Fibroblast of lung (primary cell): ENCODE measurements at regions not wholly inside any gene's neighbourhood (a gene's known extent, or its start where the extent isn't known, plus 50 kb on each side); places are given as distances from the start of the nearest gene placed in this dataset.

Experiments
- DNase-seq, 2 donors: peaks; one replicate each; pipeline versions ENCODE4 v3.0.0 to v3.0.0-alpha.2; 2010; ENCODE audit warnings: low read depth in 2 of 2
- H2AFZ ChIP-seq: 2 replicates; pipeline ENCODE4 v1.5.1; 2012; ENCODE audit warnings: low read length, control low read depth, inconsistent platforms
- H3K27ac ChIP-seq: 2 replicates; pipeline ENCODE4 v1.5.1; 2011; ENCODE audit warnings: low read length, control low read depth; ENCODE audit not compliant: insufficient read depth
- H3K27me3 ChIP-seq: 2 replicates; pipeline ENCODE4 v1.5.1; 2011; ENCODE audit warnings: mild to moderate bottlenecking, low read length; ENCODE audit not compliant: control insufficient read depth, insufficient read depth
- H3K36me3 ChIP-seq: 2 replicates; pipeline ENCODE4 v1.5.1; 2011; ENCODE audit warnings: low read length; ENCODE audit not compliant: control insufficient read depth, insufficient read depth
- H3K4me1 ChIP-seq: 2 replicates; pipeline ENCODE4 v1.5.1; 2011; ENCODE audit warnings: low read length; ENCODE audit not compliant: control insufficient read depth, insufficient read depth; ENCODE audit errors: extremely low read depth
- H3K4me2 ChIP-seq: 2 replicates; pipeline ENCODE4 v1.5.1; 2011; ENCODE audit warnings: low read length, control low read depth; ENCODE audit not compliant: insufficient read depth; ENCODE audit errors: extremely low read depth
- H3K4me3 ChIP-seq, 4 experiments: fragments of 200-600 bp in 1 of 4; sonication (generic) in 1 of 4; replicated peaks in 1 of 4; 2 replicates each; pipeline ENCODE4 v1.5.1; 2011 to 2016; ENCODE audit warnings: low read length in 4 of 4, low read depth in 3 of 4, mild to moderate bottlenecking in 3 of 4, control low read depth in 2 of 4, inconsistent platforms in 1 of 4, mixed read lengths in 1 of 4; ENCODE audit not compliant: insufficient read depth in 1 of 4; ENCODE audit errors: control extremely low read depth in 1 of 4
- H3K79me2 ChIP-seq: 2 replicates; pipeline ENCODE4 v1.5.1; 2012; ENCODE audit warnings: mild to moderate bottlenecking, low read length, inconsistent platforms; ENCODE audit not compliant: control insufficient read depth, insufficient read depth
- H3K9ac ChIP-seq: 2 replicates; pipeline ENCODE4 v1.5.1; 2011; ENCODE audit warnings: mild to moderate bottlenecking, low read length, control low read depth; ENCODE audit not compliant: insufficient read depth
- H3K9me3 ChIP-seq: 2 replicates; pipeline ENCODE4 v1.5.1; 2012; ENCODE audit warnings: low read depth, low read length; ENCODE audit not compliant: control insufficient read depth, insufficient read depth
- H4K20me1 ChIP-seq: 2 replicates; pipeline ENCODE4 v1.5.1; 2011; ENCODE audit warnings: low read length; ENCODE audit not compliant: control insufficient read depth, insufficient read depth; ENCODE audit errors: extremely low read depth
- CTCF ChIP-seq, 2 donors: IDR thresholded peaks in 1 of 2; conservative IDR thresholded peaks in 1 of 2; 1 replicate in 1 of 2; 2 replicates in 1 of 2; pipeline ENCODE4 v1.5.1; 2011 to 2012; ENCODE audit warnings: low read length in 2 of 2, control low read depth in 1 of 2, inconsistent platforms in 1 of 2, low read depth in 1 of 2, mild to moderate bottlenecking in 1 of 2
- EZH2 ChIP-seq: IDR thresholded peaks from 2 replicates; pipeline ENCODE4 v1.5.1; 2012; ENCODE audit warnings: low read length, control low read depth, mild to moderate bottlenecking; ENCODE audit errors: missing control alignments

- H3K27ac ChIP-seq, result no peak overlapping the region
- H3K4me1 ChIP-seq, result peaks cover 9% of the 10 kb centered on the region
- no peaks in the 10 kb centered on the region for H3K79me2 ChIP-seq
- no peak overlapping the region for H3K4me2 ChIP-seq
- no peaks in the 10 kb centered on the region for H3K36me3 ChIP-seq
- H3K27me3 ChIP-seq, result no peaks in the 10 kb centered on the region
- no peaks in the 10 kb centered on the region for H3K9me3 ChIP-seq
- no peaks in the 10 kb centered on the region for H4K20me1 ChIP-seq
- no peak overlapping the region for H3K4me3 ChIP-seq
- H2AFZ ChIP-seq, result no peak overlapping the region
- H3K9ac ChIP-seq, result no peak overlapping the region
- DNase-seq, result no peak
- TF ChIP-seq EZH2 (no peak), CTCF (conservative IDR thresholded peaks at IDR 0.05 in 1 of 2, IDR thresholded peaks at IDR 0.05 in 1 of 2; ENCODE audit: low read depth in 1 of 2, low read length in 2 of 2) (no peak)
These were observed 107.4 kb upstream of the KLF13 start for GRCh38 chr15:31219221-31219620.

- no peaks in the 10 kb centered on the region for H3K9me3 ChIP-seq
- H3K79me2 ChIP-seq, result no peaks in the 10 kb centered on the region
- H3K27ac ChIP-seq, result no peak overlapping the region
- H2AFZ ChIP-seq, result no peak overlapping the region
- no peaks in the 10 kb centered on the region for H3K27me3 ChIP-seq
- no peak overlapping the region for H3K4me3 ChIP-seq
- no peak overlapping the region for H3K4me2 ChIP-seq
- no peaks in the 10 kb centered on the region for H4K20me1 ChIP-seq
- no peak for TF ChIP-seq CTCF (conservative IDR thresholded peaks at IDR 0.05 in 1 of 2, IDR thresholded peaks at IDR 0.05 in 1 of 2; ENCODE audit: low read depth in 1 of 2, low read length in 2 of 2)
- DNase-seq, result no peak
- no peak overlapping the region for H3K9ac ChIP-seq
- no peaks in the 10 kb centered on the region for H3K36me3 ChIP-seq
- H3K4me1 ChIP-seq, result peaks cover 6% of the 10 kb centered on the region
These were observed 104.6 kb upstream of the KLF13 start for GRCh38 chr15:31221936-31222515.

GRCh38 chr15:31222773-31223341 is 103.8 kb upstream of the KLF13 start:
- peaks cover 6% of the 10 kb centered on the region for H3K4me1 ChIP-seq
- H4K20me1 ChIP-seq, result no peaks in the 10 kb centered on the region
- H2AFZ ChIP-seq, result no peak overlapping the region
- H3K79me2 ChIP-seq, result no peaks in the 10 kb centered on the region
- H3K27ac ChIP-seq, result no peak overlapping the region
- no peak for DNase-seq
- TF ChIP-seq EZH2 (no peak), CTCF (conservative IDR thresholded peaks at IDR 0.05 in 1 of 2, IDR thresholded peaks at IDR 0.05 in 1 of 2; ENCODE audit: low read depth in 1 of 2, low read length in 2 of 2) (no peak)
- no peak overlapping the region for H3K4me3 ChIP-seq
- no peak overlapping the region for H3K4me2 ChIP-seq
- no peak overlapping the region for H3K9ac ChIP-seq
- no peaks in the 10 kb centered on the region for H3K9me3 ChIP-seq
- H3K36me3 ChIP-seq, result no peaks in the 10 kb centered on the region
- H3K27me3 ChIP-seq, result no peaks in the 10 kb centered on the region
